HCT116 (cell line): ENCODE measurements at regions not wholly inside any gene's neighbourhood (a gene's known extent, or its start where the extent isn't known, plus 50 kb on each side); places are given as distances from the start of the nearest gene placed in this dataset.
A peak's percentile ranks its signal among the peaks of the same experiment; 100 is the strongest.

Experiments used
- ATAC-seq: fragments of 200-7000 bp; cut with Tn5 transposase; 2 replicates; pipeline ENCODE4 v1.9.1; 2020; ENCODE audit warnings: mild to moderate bottlenecking, moderate library complexity
- BruUV-seq: library from RNA; stranded (reverse); fragments of 400-500 nt; replicated peaks from 2 replicates; lab custom pipeline; 2021; lab: Mats Ljungman, UMichigan
- CTCF ChIA-PET: fragments of 300-600 bp; sonication (Branson Sonifier 250); formaldehyde crosslinking; loops from one replicate; lab custom pipeline; 2021; ENCODE audit warnings: antibody characterized with exemption; lab: Charles Lee
- POLR2A ChIA-PET: fragments of 300-600, 350-600 bp; sonication (Branson Sonifier 250); formaldehyde crosslinking; loops from one replicate; lab custom pipeline; 2021; ENCODE audit warnings: antibody characterized with exemption; lab: Charles Lee
- RAD21 ChIA-PET, 2 experiments: fragments of 300-600 bp; sonication (Branson Sonifier 250); formaldehyde crosslinking; loops; one replicate each; lab custom pipeline; 2023; ENCODE audit warnings: low total read pairs in 2 of 2; ENCODE audit not compliant: uncharacterized antibody in 2 of 2, unreplicated experiment in 2 of 2, low non-redundant PET in 1 of 2; lab: Charles Lee
- DNase-seq: peaks from one replicate; pipeline ENCODE4 v3.0.0-alpha.2; 2010; ENCODE audit warnings: low read depth, low spot score
- H2AFZ ChIP-seq: fragments of 200-600 bp; shearing (Covaris generic), sonication (generic); 2 replicates; pipeline ENCODE4 v1.6.1; 2017; ENCODE audit warnings: low read depth, mixed run types, mixed read lengths, antibody characterized with exemption, low read length; ENCODE audit not compliant: poor library complexity, severe bottlenecking
- H3K27ac ChIP-seq: 2 replicates; pipeline ENCODE4 v1.5.1; 2012; ENCODE audit warnings: low read depth, low read length
- H3K27me3 ChIP-seq: fragments of 200-600 bp; sonication (generic); 2 replicates; pipeline ENCODE4 v1.6.1; 2016; ENCODE audit warnings: mixed run types, low read length, mixed read lengths; ENCODE audit not compliant: insufficient read depth
- H3K36me3 ChIP-seq, 2 experiments: fragments of 200-500 bp in 1 of 2; fragments of 200-600 bp in 1 of 2; sonication (Bioruptor generic) in 1 of 2; sonication (generic) in 1 of 2; 2 replicates each; pipeline versions ENCODE4 v1.5.1 to v1.6.1; 2014 to 2016; ENCODE audit warnings: low read length in 2 of 2, inconsistent platforms in 1 of 2, mixed read lengths in 1 of 2, mixed run types in 1 of 2; ENCODE audit not compliant: insufficient read depth in 2 of 2, control insufficient read depth in 1 of 2
- H3K4me1 ChIP-seq, 2 experiments: fragments of 200-600 bp in 1 of 2; sonication (generic) in 1 of 2; 2 replicates each; pipeline versions ENCODE4 v1.5.1 to v1.6.1; 2012 to 2017; ENCODE audit warnings: low read length in 2 of 2, inconsistent platforms in 1 of 2, mild to moderate bottlenecking in 1 of 2, mixed read lengths in 1 of 2, mixed run types in 1 of 2, moderate library complexity in 1 of 2; ENCODE audit not compliant: insufficient read depth in 2 of 2, control insufficient read depth in 1 of 2
- H3K4me2 ChIP-seq: fragments of 200-600 bp; sonication (generic); 2 replicates; pipeline ENCODE4 v1.6.1; 2017; ENCODE audit warnings: mixed run types, low read length, mixed read lengths
- H3K4me3 ChIP-seq, 2 experiments: fragments of 200-600 bp in 1 of 2; sonication (generic) in 1 of 2; replicated peaks in 1 of 2; 2 replicates each; pipeline ENCODE4 v1.5.1; 2011 to 2016; ENCODE audit warnings: low read length in 2 of 2, control low read depth in 1 of 2, low read depth in 1 of 2, mild to moderate bottlenecking in 1 of 2, mixed read lengths in 1 of 2, mixed run types in 1 of 2
- H3K79me2 ChIP-seq: fragments of 200-600 bp; sonication (generic); 2 replicates; pipeline ENCODE4 v1.6.1; 2017; ENCODE audit warnings: mild to moderate bottlenecking, mixed run types, low read length, moderate library complexity, mixed read lengths; ENCODE audit not compliant: insufficient read depth
- H3K9ac ChIP-seq: fragments of 200-600 bp; sonication (generic); 2 replicates; pipeline ENCODE4 v1.6.1; 2016; ENCODE audit warnings: low read length, mixed read lengths
- H3K9me2 ChIP-seq: fragments of 200-600 bp; sonication (generic), shearing (Covaris generic); 2 replicates; pipeline ENCODE4 v1.6.1; 2017; ENCODE audit warnings: mixed run types, mild to moderate bottlenecking, moderate library complexity; ENCODE audit not compliant: insufficient read depth
- H3K9me3 ChIP-seq, 2 experiments: fragments of 200-500 bp in 1 of 2; fragments of 200-600 bp in 1 of 2; sonication (Bioruptor generic) in 1 of 2; sonication (generic) in 1 of 2; 2 replicates each; pipeline ENCODE4 v1.6.1; 2014 to 2017; ENCODE audit warnings: low read length in 2 of 2, mixed read lengths in 2 of 2, inconsistent platforms in 1 of 2, low read depth in 1 of 2, mild to moderate bottlenecking in 1 of 2, mixed run types in 1 of 2, moderate library complexity in 1 of 2; ENCODE audit not compliant: control insufficient read depth in 1 of 2, insufficient read depth in 1 of 2
- H4K20me1 ChIP-seq: fragments of 200-600 bp; sonication (generic), shearing (Covaris generic); 2 replicates; pipeline ENCODE4 v1.6.1; 2017; ENCODE audit warnings: mixed run types, mild to moderate bottlenecking, moderate library complexity; ENCODE audit not compliant: insufficient read depth
- CBX3 ChIP-seq: IDR thresholded peaks from 2 replicates; pipeline ENCODE4 v1.6.1; 2012; ENCODE audit warnings: low read depth
- CEBPB ChIP-seq: IDR thresholded peaks from 2 replicates; pipeline ENCODE4 v1.6.1; 2012; ENCODE audit warnings: low read depth
- EGR1 ChIP-seq: IDR thresholded peaks from 2 replicates; pipeline ENCODE4 v1.6.1; 2012; ENCODE audit warnings: low read depth
- EZH2 ChIP-seq: fragments of 200-600 bp; sonication (generic); IDR thresholded peaks from 2 replicates; pipeline ENCODE4 v1.6.1; 2017; ENCODE audit warnings: antibody characterized with exemption, mixed run types
- FOSL1 ChIP-seq: IDR thresholded peaks from 2 replicates; pipeline ENCODE4 v1.6.1; 2012; ENCODE audit warnings: low read depth
- POLR2AphosphoS5 ChIP-seq: IDR thresholded peaks from 2 replicates; pipeline ENCODE4 v1.6.1; 2011; ENCODE audit warnings: mild to moderate bottlenecking, low read depth, low read length, moderate library complexity
- SRF ChIP-seq: IDR thresholded peaks from 2 replicates; pipeline ENCODE4 v1.6.1; 2012; ENCODE audit warnings: low read depth
- TCF7L2 ChIP-seq: IDR thresholded peaks from 2 replicates; pipeline ENCODE4 v1.7.0; 2011; ENCODE audit warnings: borderline replicate concordance, inconsistent platforms; ENCODE audit not compliant: insufficient read depth, insufficient read length; ENCODE audit errors: extremely low read depth
- ZBTB33 ChIP-seq: IDR thresholded peaks from 2 replicates; pipeline ENCODE4 v1.6.1; 2011; ENCODE audit warnings: mild to moderate bottlenecking, low read length, moderate library complexity; ENCODE audit not compliant: insufficient replicate concordance; ENCODE audit errors: extremely low read depth
- ZFX ChIP-seq: fragments of 450-650 bp; IDR thresholded peaks from 2 replicates; pipeline ENCODE4 v1.6.1; 2017
- ZNF274 ChIP-seq: fragments of 200-500 bp; sonication (Bioruptor generic); IDR thresholded peaks from 2 replicates; pipeline ENCODE4 v1.6.1; 2014; ENCODE audit warnings: mild to moderate bottlenecking, low read depth, low read length, inconsistent platforms
- intact Hi-C: fragments of 100-400 bp; cut with micrococcal nuclease; formaldehyde crosslinking; loops from 2 replicates; pipeline ENCODE4 v1.10.0; 2022
- TF ChIP-seq, protein P1 (sequence below): IDR thresholded peaks from 2 replicates; pipeline ENCODE4 v1.6.1; 2012
- TF ChIP-seq, protein P2 (sequence below), 3 experiments: fragments of 200-600 bp in 1 of 3; sonication (generic) in 1 of 3; IDR thresholded peaks in 2 of 3; conservative IDR thresholded peaks in 1 of 3; 2 replicates each; pipeline ENCODE4 v1.5.1; 2012 to 2017; ENCODE audit warnings: low read depth in 2 of 3, low read length in 2 of 3, antibody characterized with exemption in 1 of 3, borderline replicate concordance in 1 of 3, control low read depth in 1 of 3, mild to moderate bottlenecking in 1 of 3, mixed read lengths in 1 of 3, mixed run types in 1 of 3, moderate library complexity in 1 of 3; ENCODE audit not compliant: insufficient read depth in 1 of 3

DNA sequence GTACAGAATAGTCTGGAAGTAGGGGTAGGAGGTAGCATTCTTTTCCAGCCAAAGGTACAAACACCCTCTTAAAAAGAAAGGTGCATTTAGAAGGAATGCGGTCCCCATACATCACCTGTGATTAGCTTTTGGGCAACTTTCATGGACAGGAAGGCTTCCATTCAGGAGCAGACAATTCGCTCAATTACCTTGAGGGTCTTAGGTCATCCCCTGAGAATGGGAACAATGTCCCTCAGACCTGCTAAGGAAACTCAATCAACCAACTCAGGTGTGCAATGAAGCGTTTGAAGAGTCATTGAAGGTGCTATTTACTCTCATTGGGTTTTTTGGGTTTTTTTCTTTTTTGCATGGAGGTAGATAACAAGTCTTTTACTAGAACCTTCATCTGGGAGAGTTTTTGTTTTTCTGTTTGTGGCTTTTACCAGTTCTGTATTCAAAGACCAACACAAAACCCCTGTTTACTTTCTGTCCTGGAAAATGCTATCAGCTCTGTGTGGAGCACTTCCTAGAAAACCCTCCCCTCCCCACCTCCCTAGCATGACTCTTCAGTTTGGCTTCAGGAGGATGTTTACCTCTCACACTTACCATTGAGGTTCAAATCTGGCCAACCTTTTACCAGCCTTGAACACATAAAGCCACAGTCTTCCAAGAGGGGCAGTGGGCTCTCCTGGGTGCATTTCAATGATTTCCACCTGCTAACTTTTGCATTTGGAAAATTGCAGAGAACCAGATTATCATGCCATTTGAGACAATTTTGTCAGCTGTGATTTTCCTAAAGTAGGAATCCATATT lies 271.2 kb upstream of the PRDM1 start:
- no peak overlapping the region for H3K27ac ChIP-seq
- RAD21 ChIA-PET, result no interaction called here
- no peak overlapping the region for H3K9ac ChIP-seq
- POLR2A ChIA-PET, result no interaction called here
- no peak for DNase-seq
- no peaks in the 10 kb centered on the region for H3K79me2 ChIP-seq
- intact Hi-C loops, result no loop called here
- CTCF ChIA-PET, result no interaction called here
- H3K4me3 ChIP-seq, result no peak overlapping the region
- no peak for ATAC-seq
- TF ChIP-seq, protein P1, sequence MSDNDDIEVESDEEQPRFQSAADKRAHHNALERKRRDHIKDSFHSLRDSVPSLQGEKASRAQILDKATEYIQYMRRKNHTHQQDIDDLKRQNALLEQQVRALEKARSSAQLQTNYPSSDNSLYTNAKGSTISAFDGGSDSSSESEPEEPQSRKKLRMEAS, result no peak
- TF ChIP-seq, all 23 proteins: peak for 0
- BruUV-seq, result no TSS peak
- Histone ChIP-seq H2AFZ (no peak overlapping the region), H3K9me2 (no peaks in the 10 kb centered on the region), H3K36me3 (no peaks in the 10 kb centered on the region), H3K27me3 (no peaks in the 10 kb centered on the region), H3K4me1 (peaks cover 6 to 13% of the 10 kb centered on the region in 2 experiments), H3K4me2 (no peak overlapping the region), H4K20me1 (no peaks in the 10 kb centered on the region), H3K9me3 (no peaks in the 10 kb centered on the region)

- Histone ChIP-seq H4K20me1 (no peaks in the 10 kb centered on the region), H3K36me3 (no peaks in the 10 kb centered on the region), H3K79me2 (no peaks in the 10 kb centered on the region), H3K9ac (peak overlapping the region; percentile 19; the same call in 1 of the 2 replicates), H3K9me3 (no peaks in the 10 kb centered on the region), H3K27me3 (no peaks in the 10 kb centered on the region), H3K9me2 (no peaks in the 10 kb centered on the region), H3K4me2 (peak overlapping the region; percentile 68), H3K27ac (no peak overlapping the region), H3K4me1 (peaks cover 8 to 20% of the 10 kb centered on the region in 2 experiments), H2AFZ (peak overlapping the region; percentile 96), H3K4me3 (peak overlapping the region in 1 of 2 experiments; percentile 24; a peak in 2 of 4 replicates)
- ChIA-PET CTCF (no interaction called here), RAD21 (interaction anchor here in 1 of 2 experiments (0.7 kb wide), 1 partner anchor 1150 kb away, joined by 3 read pairs; no protein-coding TSS in a partner anchor), POLR2A (interaction anchor here (0.7 kb wide), 1 partner anchor 807 kb away, joined by 3 read pairs; no protein-coding TSS in a partner anchor)
- ATAC-seq (no peak), DNase-seq (no peak)
- intact Hi-C loops, result no loop called here
- BruUV-seq, result no TSS peak
- TF ChIP-seq ZBTB33 (no peak), EGR1 (no peak), ZFX (no peak), ZNF274 (no peak), CEBPB (no peak), EZH2 (no peak), FOSL1 (no peak), CBX3 (no peak), SRF (no peak), POLR2AphosphoS5 (no peak), TCF7L2 (no peak)
- TF ChIP-seq, protein P2, sequence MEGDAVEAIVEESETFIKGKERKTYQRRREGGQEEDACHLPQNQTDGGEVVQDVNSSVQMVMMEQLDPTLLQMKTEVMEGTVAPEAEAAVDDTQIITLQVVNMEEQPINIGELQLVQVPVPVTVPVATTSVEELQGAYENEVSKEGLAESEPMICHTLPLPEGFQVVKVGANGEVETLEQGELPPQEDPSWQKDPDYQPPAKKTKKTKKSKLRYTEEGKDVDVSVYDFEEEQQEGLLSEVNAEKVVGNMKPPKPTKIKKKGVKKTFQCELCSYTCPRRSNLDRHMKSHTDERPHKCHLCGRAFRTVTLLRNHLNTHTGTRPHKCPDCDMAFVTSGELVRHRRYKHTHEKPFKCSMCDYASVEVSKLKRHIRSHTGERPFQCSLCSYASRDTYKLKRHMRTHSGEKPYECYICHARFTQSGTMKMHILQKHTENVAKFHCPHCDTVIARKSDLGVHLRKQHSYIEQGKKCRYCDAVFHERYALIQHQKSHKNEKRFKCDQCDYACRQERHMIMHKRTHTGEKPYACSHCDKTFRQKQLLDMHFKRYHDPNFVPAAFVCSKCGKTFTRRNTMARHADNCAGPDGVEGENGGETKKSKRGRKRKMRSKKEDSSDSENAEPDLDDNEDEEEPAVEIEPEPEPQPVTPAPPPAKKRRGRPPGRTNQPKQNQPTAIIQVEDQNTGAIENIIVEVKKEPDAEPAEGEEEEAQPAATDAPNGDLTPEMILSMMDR (IDR thresholded peaks at IDR 0.05 in 2 of 3, conservative IDR thresholded peaks at IDR 0.05 in 1 of 3; ENCODE audit: borderline replicate concordance in 1 of 3, insufficient read depth in 1 of 3, low read depth in 2 of 3, low read length in 2 of 3), result no peak
- TF ChIP-seq, protein P1, result no peak
These were observed 275.1 kb upstream of the PRDM1 start for GRCh38 chr6:105810922-105811482.
